ENCODE measurements at regions not wholly inside any gene's neighbourhood (a gene's known extent, or its start where the extent isn't known, plus 50 kb on each side); places are given as distances from the start of the nearest gene placed in this dataset.

DNA sequence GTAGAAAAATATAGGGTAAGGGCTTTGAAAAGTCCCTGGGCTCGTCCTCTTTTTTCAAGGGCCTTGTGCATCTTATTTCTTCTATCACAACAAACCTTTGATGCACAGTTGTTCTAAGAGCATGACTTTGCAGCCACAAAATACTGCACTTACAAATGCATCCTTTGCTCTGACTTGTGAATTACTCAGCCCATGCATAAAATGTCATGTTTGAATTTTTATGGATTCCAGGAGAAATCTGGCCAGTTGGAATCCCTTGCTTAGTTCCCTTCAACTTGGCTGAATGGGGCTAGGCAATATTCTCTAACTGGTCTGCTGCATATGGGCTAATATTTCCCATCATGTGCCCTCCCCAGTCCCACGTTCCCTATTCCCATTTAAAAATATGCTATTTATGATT lies 523.9 kb upstream of the RGMA start:
- no peak overlapping the region for H3K9ac ChIP-seq (ENCODE audit: low read length)
- H3K27me3 ChIP-seq (ENCODE audit: control insufficient read depth in 1 of 2, insufficient read depth in 2 of 2, low read length in 2 of 2) = no peaks in the 10 kb centered on the region
- H3K36me3 ChIP-seq (ENCODE audit: insufficient read depth, low read length) = no peaks in the 10 kb centered on the region
- H3K4me3 ChIP-seq (ENCODE audit: low read depth in 1 of 2, low read length in 2 of 2) = no peak overlapping the region
- no peaks in the 10 kb centered on the region for H3K4me1 ChIP-seq (ENCODE audit: insufficient read depth, low read length)
- H3K9me3 ChIP-seq (ENCODE audit: low read length) = no peaks in the 10 kb centered on the region
- H3K27ac ChIP-seq (ENCODE audit: low read depth, low read length) = no peak overlapping the region

DNA sequence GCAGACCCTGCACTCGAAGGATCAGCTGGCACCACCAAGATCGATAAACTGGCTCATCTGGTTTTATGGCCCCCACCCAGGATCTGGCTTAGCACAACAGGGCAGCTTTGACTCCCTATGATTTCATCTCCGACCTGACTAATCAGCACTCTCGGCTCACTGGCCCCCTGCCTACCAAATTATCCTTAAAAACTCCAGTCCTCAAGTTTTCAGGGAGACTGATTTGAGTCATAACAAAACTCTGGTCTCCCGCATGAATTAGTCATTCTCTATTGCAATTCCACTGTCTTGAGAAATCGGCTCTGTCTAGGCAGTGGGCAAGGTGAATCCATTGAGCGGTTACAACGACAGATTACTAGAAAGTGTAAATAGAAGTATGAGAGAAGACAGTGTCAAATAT lies 521.9 kb upstream of the RGMA start:
- Histone ChIP-seq H3K4me3 (ENCODE audit: low read depth in 1 of 2, low read length in 2 of 2) (no peak overlapping the region), H3K4me1 (ENCODE audit: insufficient read depth, low read length) (no peaks in the 10 kb centered on the region), H3K36me3 (ENCODE audit: insufficient read depth, low read length) (no peaks in the 10 kb centered on the region), H3K9me3 (ENCODE audit: low read length) (no peaks in the 10 kb centered on the region), H3K9ac (ENCODE audit: low read length) (no peak overlapping the region), H3K27me3 (ENCODE audit: control insufficient read depth in 1 of 2, insufficient read depth in 2 of 2, low read length in 2 of 2) (no peaks in the 10 kb centered on the region), H3K27ac (ENCODE audit: low read depth, low read length) (no peak overlapping the region)

DNA sequence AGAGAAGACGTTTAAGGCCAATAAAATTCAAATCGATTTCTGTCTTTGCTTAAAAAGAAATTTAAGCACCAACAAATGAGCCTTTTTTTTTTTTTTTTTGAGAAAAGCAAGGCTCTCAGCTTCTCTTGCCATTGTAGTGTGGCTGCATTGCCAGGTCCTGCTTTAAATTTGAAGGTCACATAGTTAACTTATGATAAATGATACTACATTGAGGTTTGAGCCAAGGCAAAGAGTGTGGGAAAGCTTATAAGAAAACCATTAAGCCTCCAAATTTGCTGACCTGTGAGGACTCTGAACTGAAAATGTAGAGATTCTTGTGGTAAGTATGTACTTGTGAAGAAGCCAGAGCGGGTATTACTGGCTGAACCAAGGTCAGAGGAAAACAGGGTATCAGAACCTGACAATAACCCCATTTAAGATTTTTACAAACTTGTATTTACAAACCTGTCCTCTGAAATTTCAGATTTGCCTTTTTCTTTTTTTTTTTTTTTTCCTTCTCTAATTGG lies 519.7 kb upstream of the RGMA start:
- H3K27me3 ChIP-seq (ENCODE audit: control insufficient read depth in 1 of 2, insufficient read depth in 2 of 2, low read length in 2 of 2) = no peaks in the 10 kb centered on the region
- H3K9me3 ChIP-seq (ENCODE audit: low read length) = no peaks in the 10 kb centered on the region
- H3K9ac ChIP-seq (ENCODE audit: low read length) = no peak overlapping the region
- H3K27ac ChIP-seq (ENCODE audit: low read depth, low read length) = no peak overlapping the region
- no peaks in the 10 kb centered on the region for H3K36me3 ChIP-seq (ENCODE audit: insufficient read depth, low read length)
- no peaks in the 10 kb centered on the region for H3K4me1 ChIP-seq (ENCODE audit: insufficient read depth, low read length)
- H3K4me3 ChIP-seq (ENCODE audit: low read depth in 1 of 2, low read length in 2 of 2) = no peak overlapping the region

DNA sequence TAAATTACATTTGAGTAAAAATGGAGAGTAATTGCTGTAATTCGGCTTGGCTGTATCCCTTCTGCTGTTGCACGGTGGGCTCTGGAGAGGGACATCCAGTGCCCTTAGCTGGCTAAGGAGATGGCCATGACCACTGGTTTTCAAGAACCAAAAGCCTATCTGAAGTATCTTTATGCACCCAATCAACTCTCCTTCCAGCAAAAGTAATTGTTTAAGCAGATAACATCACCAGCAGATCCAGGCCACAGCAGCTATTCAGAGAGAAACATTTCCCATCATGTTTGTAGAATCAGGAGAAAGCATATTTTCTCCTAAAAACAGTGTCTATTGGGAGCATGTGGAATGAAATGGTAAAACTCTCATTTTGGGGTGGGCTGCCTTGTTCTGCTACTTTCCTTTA lies 514.5 kb upstream of the RGMA start:
- H3K27me3 ChIP-seq (ENCODE audit: control insufficient read depth in 1 of 2, insufficient read depth in 2 of 2, low read length in 2 of 2) = no peaks in the 10 kb centered on the region
- H3K9ac ChIP-seq (ENCODE audit: low read length) = no peak overlapping the region
- no peaks in the 10 kb centered on the region for H3K4me1 ChIP-seq (ENCODE audit: insufficient read depth, low read length)
- H3K36me3 ChIP-seq (ENCODE audit: insufficient read depth, low read length) = no peaks in the 10 kb centered on the region
- no peak overlapping the region for H3K27ac ChIP-seq (ENCODE audit: low read depth, low read length)
- H3K4me3 ChIP-seq (ENCODE audit: low read depth in 1 of 2, low read length in 2 of 2) = no peak overlapping the region
- no peaks in the 10 kb centered on the region for H3K9me3 ChIP-seq (ENCODE audit: low read length)

DNA sequence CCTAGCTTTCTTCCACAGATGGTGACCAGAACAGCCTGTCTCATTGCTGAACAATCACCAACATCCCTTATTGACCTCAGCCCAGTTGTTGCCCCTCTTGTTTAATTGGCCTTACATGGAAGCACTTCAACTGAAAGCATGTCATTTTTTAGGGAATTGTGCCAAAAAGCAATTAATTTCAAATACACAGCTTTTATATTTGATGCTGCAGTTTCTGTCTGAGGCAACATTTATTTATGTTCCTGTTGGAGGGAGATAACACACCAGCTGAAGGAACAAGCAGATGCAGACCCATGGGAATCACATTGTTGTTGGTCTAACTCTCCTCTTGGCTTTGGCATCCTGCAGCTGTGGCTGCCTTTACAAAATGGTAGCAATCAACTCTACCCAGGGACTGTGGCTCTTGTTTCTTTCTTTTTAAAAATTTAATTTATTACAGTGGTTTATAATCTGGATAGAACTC lies 498.1 kb upstream of the RGMA start:
- no peaks in the 10 kb centered on the region for H3K4me1 ChIP-seq (ENCODE audit: insufficient read depth, low read length)
- no peaks in the 10 kb centered on the region for H3K36me3 ChIP-seq (ENCODE audit: insufficient read depth, low read length)
- no peaks in the 10 kb centered on the region for H3K27me3 ChIP-seq (ENCODE audit: control insufficient read depth in 1 of 2, insufficient read depth in 2 of 2, low read length in 2 of 2)
- H3K4me3 ChIP-seq (ENCODE audit: low read depth in 1 of 2, low read length in 2 of 2) = no peak overlapping the region
- no peak overlapping the region for H3K27ac ChIP-seq (ENCODE audit: low read depth, low read length)
- H3K9me3 ChIP-seq (ENCODE audit: low read length) = no peaks in the 10 kb centered on the region
- no peak overlapping the region for H3K9ac ChIP-seq (ENCODE audit: low read length)

DNA sequence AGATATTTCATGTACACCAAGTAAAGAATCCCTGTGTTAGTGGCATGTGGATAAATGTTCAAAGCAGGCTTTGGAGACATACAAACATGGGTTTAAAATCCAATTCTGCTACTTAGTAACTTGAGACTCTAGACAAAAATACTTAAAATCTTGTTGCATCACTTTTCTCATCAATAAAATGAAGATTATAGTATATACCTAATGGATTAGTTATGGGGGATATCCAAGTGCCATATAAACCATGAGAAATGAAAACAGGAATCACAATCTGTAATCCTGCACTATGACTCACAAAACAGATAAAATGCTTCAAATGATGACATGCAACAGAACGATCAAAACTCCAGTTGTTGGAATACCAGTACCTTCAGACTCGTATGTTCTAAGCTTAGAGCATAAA lies 496.0 kb upstream of the RGMA start:
- Histone ChIP-seq H3K9me3 (ENCODE audit: low read length) (no peaks in the 10 kb centered on the region), H3K27me3 (ENCODE audit: control insufficient read depth in 1 of 2, insufficient read depth in 2 of 2, low read length in 2 of 2) (no peaks in the 10 kb centered on the region), H3K9ac (ENCODE audit: low read length) (no peak overlapping the region), H3K4me1 (ENCODE audit: insufficient read depth, low read length) (no peaks in the 10 kb centered on the region), H3K27ac (ENCODE audit: low read depth, low read length) (no peak overlapping the region), H3K4me3 (ENCODE audit: low read depth in 1 of 2, low read length in 2 of 2) (no peak overlapping the region), H3K36me3 (ENCODE audit: insufficient read depth, low read length) (no peaks in the 10 kb centered on the region)

DNA sequence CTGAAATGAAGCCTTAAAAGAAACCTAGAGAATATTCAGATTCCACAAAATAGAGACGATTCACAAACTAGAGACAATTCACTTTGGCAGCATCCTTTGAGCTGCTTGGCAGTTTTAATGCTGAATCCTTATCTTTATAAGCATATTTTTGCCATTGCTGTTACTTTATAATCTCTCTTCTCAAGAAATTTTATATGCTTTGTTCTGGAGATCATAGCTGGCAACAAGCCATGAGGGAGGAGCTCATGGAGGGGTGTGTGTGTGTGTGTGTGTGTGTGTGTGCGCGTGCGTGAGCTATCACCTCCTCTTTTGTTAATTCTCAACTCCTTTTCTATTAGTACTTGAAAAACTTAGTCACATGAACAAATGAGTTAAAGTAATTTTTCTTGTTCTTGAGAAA lies 495.0 kb upstream of the RGMA start:
- Histone ChIP-seq H3K9ac (ENCODE audit: low read length) (no peak overlapping the region), H3K27ac (ENCODE audit: low read depth, low read length) (no peak overlapping the region), H3K36me3 (ENCODE audit: insufficient read depth, low read length) (no peaks in the 10 kb centered on the region), H3K9me3 (ENCODE audit: low read length) (no peaks in the 10 kb centered on the region), H3K4me3 (ENCODE audit: low read depth in 1 of 2, low read length in 2 of 2) (no peak overlapping the region), H3K4me1 (ENCODE audit: insufficient read depth, low read length) (no peaks in the 10 kb centered on the region), H3K27me3 (ENCODE audit: control insufficient read depth in 1 of 2, insufficient read depth in 2 of 2, low read length in 2 of 2) (no peaks in the 10 kb centered on the region)

DNA sequence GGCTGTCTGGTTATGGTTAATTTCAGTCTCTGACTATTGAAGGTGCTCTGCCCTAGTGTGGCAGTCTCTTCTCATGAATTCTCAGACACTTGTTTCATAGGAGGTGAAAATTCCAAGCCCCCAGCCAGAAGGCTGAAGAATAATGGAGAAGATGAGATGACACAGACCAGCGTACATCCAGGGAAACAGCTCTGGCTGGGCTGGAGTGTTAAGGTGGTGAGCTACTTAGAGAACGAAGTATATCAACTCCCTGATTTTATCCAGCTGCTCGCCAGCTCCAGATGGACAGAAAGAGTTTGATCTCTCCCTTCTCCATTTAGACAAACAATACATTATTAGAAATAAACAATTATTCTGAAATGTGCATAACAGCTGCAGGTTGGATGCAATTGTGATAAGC lies 494.5 kb upstream of the RGMA start:
- Histone ChIP-seq H3K36me3 (ENCODE audit: insufficient read depth, low read length) (no peaks in the 10 kb centered on the region), H3K9me3 (ENCODE audit: low read length) (no peaks in the 10 kb centered on the region), H3K4me3 (ENCODE audit: low read depth in 1 of 2, low read length in 2 of 2) (no peak overlapping the region), H3K27ac (ENCODE audit: low read depth, low read length) (no peak overlapping the region), H3K4me1 (ENCODE audit: insufficient read depth, low read length) (no peaks in the 10 kb centered on the region), H3K9ac (ENCODE audit: low read length) (no peak overlapping the region), H3K27me3 (ENCODE audit: control insufficient read depth in 1 of 2, insufficient read depth in 2 of 2, low read length in 2 of 2) (no peaks in the 10 kb centered on the region)

DNA sequence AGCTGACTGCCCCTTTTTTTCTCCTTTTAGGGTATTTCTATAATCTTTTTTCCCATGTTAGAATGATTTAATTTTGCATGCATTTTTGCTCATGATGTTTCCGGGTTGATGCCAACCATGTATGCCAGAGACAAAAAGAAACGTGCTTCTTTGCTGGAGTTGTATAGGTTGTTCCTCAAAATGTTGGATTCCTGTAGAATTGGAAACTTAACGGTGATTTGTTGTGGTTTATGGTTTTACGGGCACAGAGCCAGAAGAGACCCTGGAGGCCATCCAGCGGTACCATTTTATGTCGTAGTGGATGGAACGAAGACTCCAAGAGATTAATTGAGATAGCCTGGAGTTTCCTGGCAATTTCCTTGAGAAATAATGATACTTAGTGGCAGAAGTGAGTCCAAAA lies 481.5 kb upstream of the RGMA start:
- Histone ChIP-seq H3K36me3 (ENCODE audit: insufficient read depth, low read length) (no peaks in the 10 kb centered on the region), H3K4me1 (ENCODE audit: insufficient read depth, low read length) (no peaks in the 10 kb centered on the region), H3K9me3 (ENCODE audit: low read length) (no peaks in the 10 kb centered on the region), H3K27me3 (ENCODE audit: control insufficient read depth in 1 of 2, insufficient read depth in 2 of 2, low read length in 2 of 2) (no peaks in the 10 kb centered on the region), H3K4me3 (ENCODE audit: low read depth in 1 of 2, low read length in 2 of 2) (no peak overlapping the region), H3K9ac (ENCODE audit: low read length) (no peak overlapping the region), H3K27ac (ENCODE audit: low read depth, low read length) (no peak overlapping the region)

DNA sequence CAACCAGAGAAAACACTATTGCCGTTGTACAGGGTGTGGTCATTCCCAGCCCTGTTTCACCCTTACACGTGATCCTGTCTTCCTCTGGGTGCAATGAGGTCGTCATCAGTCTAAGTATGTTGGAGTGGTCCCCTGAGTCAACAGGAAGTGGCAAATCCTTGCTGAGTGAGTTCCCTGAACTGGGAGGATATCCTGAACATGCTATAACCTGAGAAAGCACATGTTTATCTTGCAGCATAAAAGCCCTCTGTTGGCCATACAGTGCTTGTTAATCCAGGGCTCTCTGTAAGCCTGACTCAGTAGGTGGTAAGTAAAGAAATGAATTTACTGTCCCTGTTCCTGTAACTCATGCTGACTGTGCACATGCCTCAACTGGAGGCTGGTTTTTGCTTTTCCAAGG lies 477.8 kb upstream of the RGMA start:
- H3K4me1 ChIP-seq (ENCODE audit: insufficient read depth, low read length) = no peaks in the 10 kb centered on the region

DNA sequence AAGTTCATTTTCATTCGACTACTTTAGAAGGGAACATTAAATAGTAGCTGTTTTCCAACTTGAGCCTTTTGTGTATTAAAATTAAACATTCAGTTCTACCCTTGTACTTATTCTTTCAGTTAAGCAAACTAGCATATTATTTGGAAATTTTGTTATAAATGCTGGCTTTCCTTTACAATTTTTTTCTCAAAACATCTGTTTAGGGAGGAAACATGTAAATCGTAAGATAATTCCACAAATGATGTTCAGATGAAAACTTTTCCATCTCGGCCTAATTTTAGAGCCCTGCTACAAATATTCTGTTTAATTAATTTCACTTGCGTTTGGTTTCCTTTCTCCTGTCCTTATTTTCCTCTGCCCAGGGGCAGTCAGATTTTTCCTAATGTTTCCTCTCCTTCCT lies 476.2 kb upstream of the RGMA start:
- Histone ChIP-seq H3K27me3 (ENCODE audit: control insufficient read depth in 1 of 2, insufficient read depth in 2 of 2, low read length in 2 of 2) (no peaks in the 10 kb centered on the region), H3K4me1 (ENCODE audit: insufficient read depth, low read length) (no peaks in the 10 kb centered on the region), H3K9ac (ENCODE audit: low read length) (no peak overlapping the region), H3K27ac (ENCODE audit: low read depth, low read length) (no peak overlapping the region), H3K4me3 (ENCODE audit: low read depth in 1 of 2, low read length in 2 of 2) (no peak overlapping the region), H3K9me3 (ENCODE audit: low read length) (no peaks in the 10 kb centered on the region), H3K36me3 (ENCODE audit: insufficient read depth, low read length) (no peaks in the 10 kb centered on the region)

More for the DNA sequence above, 477.8 kb upstream of the RGMA start:
- no peaks in the 10 kb centered on the region for H3K9me3 ChIP-seq (ENCODE audit: low read length)
- H3K27ac ChIP-seq (ENCODE audit: low read depth, low read length) = no peak overlapping the region
- H3K9ac ChIP-seq (ENCODE audit: low read length) = no peak overlapping the region
- H3K36me3 ChIP-seq (ENCODE audit: insufficient read depth, low read length) = no peaks in the 10 kb centered on the region
- H3K4me3 ChIP-seq (ENCODE audit: low read depth in 1 of 2, low read length in 2 of 2) = no peak overlapping the region
- H3K27me3 ChIP-seq (ENCODE audit: control insufficient read depth in 1 of 2, insufficient read depth in 2 of 2, low read length in 2 of 2) = no peaks in the 10 kb centered on the region

DNA sequence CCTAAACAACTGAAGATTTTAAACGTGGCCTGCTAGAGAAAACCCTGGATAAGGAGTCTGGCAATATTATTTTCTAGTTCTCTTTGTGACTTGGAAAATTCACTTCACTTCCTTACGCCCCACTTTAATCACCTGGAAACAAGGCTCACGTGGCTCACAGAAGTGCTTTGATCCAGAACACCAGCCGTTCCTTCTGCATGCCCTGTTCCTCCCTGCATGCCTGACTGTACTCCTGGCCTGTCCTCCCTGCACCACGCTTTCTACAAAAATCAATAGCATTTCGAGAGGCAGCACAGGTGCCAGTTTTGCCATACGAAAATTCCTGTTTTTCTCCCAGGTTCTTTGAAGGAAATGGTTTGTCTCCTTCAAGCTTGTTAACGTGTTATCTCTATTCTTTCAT lies 474.2 kb upstream of the RGMA start:
- H3K4me1 ChIP-seq (ENCODE audit: insufficient read depth, low read length) = no peaks in the 10 kb centered on the region
- no peaks in the 10 kb centered on the region for H3K9me3 ChIP-seq (ENCODE audit: low read length)
- H3K9ac ChIP-seq (ENCODE audit: low read length) = no peak overlapping the region
- no peak overlapping the region for H3K4me3 ChIP-seq (ENCODE audit: low read depth in 1 of 2, low read length in 2 of 2)
- H3K27ac ChIP-seq (ENCODE audit: low read depth, low read length) = no peak overlapping the region
- no peaks in the 10 kb centered on the region for H3K36me3 ChIP-seq (ENCODE audit: insufficient read depth, low read length)
- H3K27me3 ChIP-seq (ENCODE audit: control insufficient read depth in 1 of 2, insufficient read depth in 2 of 2, low read length in 2 of 2) = no peaks in the 10 kb centered on the region

Data from muscle layer of colon (tissue), 2 donors.